ENCODE measurements at regions not wholly inside any gene's neighbourhood (a gene's known extent, or its start where the extent isn't known, plus 50 kb on each side); places are given as distances from the start of the nearest gene placed in this dataset.

GRCh38 chr22:22833488-22833887 lies 54.1 kb upstream of the IGLL5 start:
- no peaks in the 10 kb centered on the region; the same call in 1 of the 2 replicates for H3K79me2 ChIP-seq (ENCODE audit: insufficient read depth, low read length)
- H3K9me2 ChIP-seq (ENCODE audit: low read depth, low read length) = no peaks in the 10 kb centered on the region
- no peak overlapping the region for H3K4me2 ChIP-seq (ENCODE audit: low read length)
- peaks cover 42% of the 10 kb centered on the region for H3K36me3 ChIP-seq (ENCODE audit: insufficient read depth, low read length)
- TF ChIP-seq CTCF (IDR thresholded peaks at IDR 0.05; ENCODE audit: low read length) (no peak), EZH2 (IDR thresholded peaks at IDR 0.05; ENCODE audit: borderline replicate concordance, low read length) (no peak)
- no peaks in the 10 kb centered on the region for H3K27me3 ChIP-seq (ENCODE audit: insufficient read depth, low read length)
- no peaks in the 10 kb centered on the region for H3K9me3 ChIP-seq (ENCODE audit: low read length)
- H4K20me1 ChIP-seq (ENCODE audit: insufficient read depth, low read length) = no peaks in the 10 kb centered on the region
- H3K4me3 ChIP-seq (ENCODE audit: low read depth, low read length, poor library complexity, severe bottlenecking) = no peak overlapping the region
- no peak overlapping the region for H3K27ac ChIP-seq (ENCODE audit: low read depth, low read length, poor library complexity, severe bottlenecking)
- no peaks in the 10 kb centered on the region for H3F3A ChIP-seq (ENCODE audit: insufficient read depth, low read length)
- H3K9ac ChIP-seq (ENCODE audit: low read length) = no peak overlapping the region
- no peak overlapping the region for H2AFZ ChIP-seq (ENCODE audit: low read length)
- H3K4me1 ChIP-seq (ENCODE audit: insufficient read depth, low read length, severe bottlenecking) = peaks cover 10% of the 10 kb centered on the region

DNA sequence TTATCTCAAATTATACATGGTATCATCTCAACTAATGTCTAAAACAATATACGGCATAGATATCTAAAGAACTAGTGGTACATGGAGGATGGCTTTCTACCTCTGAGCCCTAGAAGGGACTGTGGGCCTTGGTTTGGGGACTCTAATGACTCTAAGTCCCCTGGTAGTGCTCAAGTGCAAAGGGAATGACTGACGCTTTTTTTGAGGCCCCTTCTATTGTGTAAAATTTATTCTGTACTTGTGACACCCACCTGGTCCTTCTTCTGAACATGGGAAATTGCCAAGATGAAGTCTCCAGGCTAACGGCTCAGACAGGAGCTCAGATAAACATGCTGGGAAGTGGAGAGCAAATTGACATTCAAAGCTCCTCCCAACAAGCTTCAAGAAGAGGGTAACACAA lies 53.4 kb upstream of the IGLL5 start:
- Histone ChIP-seq H3K9ac (ENCODE audit: low read length) (no peak overlapping the region), H4K20me1 (ENCODE audit: insufficient read depth, low read length) (no peaks in the 10 kb centered on the region), H3K27me3 (ENCODE audit: insufficient read depth, low read length) (no peaks in the 10 kb centered on the region), H2AFZ (ENCODE audit: low read length) (no peak overlapping the region), H3F3A (ENCODE audit: insufficient read depth, low read length) (no peaks in the 10 kb centered on the region), H3K36me3 (ENCODE audit: insufficient read depth, low read length) (peaks cover 42% of the 10 kb centered on the region), H3K4me3 (ENCODE audit: low read depth, low read length, poor library complexity, severe bottlenecking) (no peak overlapping the region), H3K9me3 (ENCODE audit: low read length) (no peaks in the 10 kb centered on the region), H3K4me1 (ENCODE audit: insufficient read depth, low read length, severe bottlenecking) (peaks cover 9% of the 10 kb centered on the region), H3K27ac (ENCODE audit: low read depth, low read length, poor library complexity, severe bottlenecking) (no peak overlapping the region), H3K4me2 (ENCODE audit: low read length) (no peak overlapping the region), H3K79me2 (ENCODE audit: insufficient read depth, low read length) (no peaks in the 10 kb centered on the region), H3K9me2 (ENCODE audit: low read depth, low read length) (no peaks in the 10 kb centered on the region)
- no peak for TF ChIP-seq EZH2 (IDR thresholded peaks at IDR 0.05; ENCODE audit: borderline replicate concordance, low read length)
- TF ChIP-seq CTCF (IDR thresholded peaks at IDR 0.05; ENCODE audit: low read length) = no peak

DNA sequence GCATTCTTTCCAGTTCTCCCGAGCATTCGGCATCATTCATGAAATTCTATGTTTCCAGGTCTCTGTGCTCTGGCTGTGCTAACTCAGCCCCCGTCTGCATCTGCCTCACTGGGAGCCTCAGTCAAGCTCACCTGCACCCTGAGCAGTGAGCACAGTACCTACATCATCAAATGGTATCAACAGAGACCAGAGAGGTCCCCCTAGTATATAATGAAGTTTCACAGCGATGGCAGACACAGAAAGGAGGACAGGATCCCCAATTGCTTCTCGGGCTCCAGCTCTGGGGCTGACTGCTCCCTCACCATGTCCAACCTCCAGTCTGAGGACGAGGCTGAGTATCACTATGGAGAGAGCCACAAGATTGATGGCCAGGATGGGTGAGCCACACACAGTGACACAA lies 52.8 kb upstream of the IGLL5 start:
- Histone ChIP-seq H3K4me1 (ENCODE audit: insufficient read depth, low read length, severe bottlenecking) (peaks cover 9% of the 10 kb centered on the region), H3K4me2 (ENCODE audit: low read length) (no peak overlapping the region), H3K9ac (ENCODE audit: low read length) (no peak overlapping the region), H3K79me2 (ENCODE audit: insufficient read depth, low read length) (no peaks in the 10 kb centered on the region), H3F3A (ENCODE audit: insufficient read depth, low read length) (no peaks in the 10 kb centered on the region), H3K9me2 (ENCODE audit: low read depth, low read length) (no peaks in the 10 kb centered on the region), H3K27ac (ENCODE audit: low read depth, low read length, poor library complexity, severe bottlenecking) (no peak overlapping the region), H3K4me3 (ENCODE audit: low read depth, low read length, poor library complexity, severe bottlenecking) (no peak overlapping the region), H3K36me3 (ENCODE audit: insufficient read depth, low read length) (peaks cover 44% of the 10 kb centered on the region), H3K27me3 (ENCODE audit: insufficient read depth, low read length) (no peaks in the 10 kb centered on the region), H4K20me1 (ENCODE audit: insufficient read depth, low read length) (no peaks in the 10 kb centered on the region), H2AFZ (ENCODE audit: low read length) (no peak overlapping the region), H3K9me3 (ENCODE audit: low read length) (no peaks in the 10 kb centered on the region)
- TF ChIP-seq CTCF (IDR thresholded peaks at IDR 0.05; ENCODE audit: low read length) (no peak), EZH2 (IDR thresholded peaks at IDR 0.05; ENCODE audit: borderline replicate concordance, low read length) (no peak)

All from OCI-LY1 (cell line).